PC-3 (cell line): ENCODE measurements at regions not wholly inside any gene's neighbourhood (a gene's known extent, or its start where the extent isn't known, plus 50 kb on each side); places are given as distances from the start of the nearest gene placed in this dataset.

Experiments used
- CTCF ChIP-seq: fragments of 300-600 bp; sonication (generic); conservative IDR thresholded peaks from 2 replicates; pipeline ENCODE4 v1.5.1; 2017; ENCODE audit warnings: antibody characterized with exemption, low read depth, mild to moderate bottlenecking, low read length
- EZH2 ChIP-seq: fragments of 300-600 bp; sonication (generic); IDR thresholded peaks from one replicate; pipeline ENCODE4 v1.6.1; 2017; ENCODE audit warnings: antibody characterized with exemption, mild to moderate bottlenecking, low read length; ENCODE audit not compliant: unreplicated experiment

- TF ChIP-seq CTCF, result no peak
- TF ChIP-seq EZH2, result no peak
These were observed 860.0 kb upstream of the LCORL start for GRCh38 chr4:18881556-18881955.
